GM19043 (cell line): ENCODE measurements at regions not wholly inside any gene's neighbourhood (a gene's known extent, or its start where the extent isn't known, plus 50 kb on each side); places are given as distances from the start of the nearest gene placed in this dataset.

Experiments used
- ATAC-seq: cut with Tn5 transposase; IDR thresholded peaks from one replicate; pipeline ENCODE4 v1.9.1; 2021; ENCODE audit warnings: low read depth; ENCODE audit not compliant: unreplicated experiment

- ATAC-seq = no peak
These were observed 151.2 kb upstream of the TNR start for GRCh38 chr1:175894581-175894980.

GRCh38 chr1:175893192-175893591, 149.8 kb upstream of the TNR start:
- ATAC-seq = no peak

- no peak for ATAC-seq
These were observed 149.3 kb upstream of the TNR start for GRCh38 chr1:175892686-175893085.

- no peak for ATAC-seq
These were observed 148.5 kb upstream of the TNR start for GRCh38 chr1:175891783-175892309.

GRCh38 chr1:175890958-175891357, 147.6 kb upstream of the TNR start:
- ATAC-seq = no peak

GRCh38 chr1:175889848-175890247, 146.5 kb upstream of the TNR start:
- ATAC-seq = no peak

- ATAC-seq = no peak
These were observed 145.6 kb upstream of the TNR start for GRCh38 chr1:175888996-175889395.

- peak; percentile 92 for ATAC-seq
These were observed 144.6 kb upstream of the TNR start for GRCh38 chr1:175887981-175888428.

- peak; percentile 14 for ATAC-seq
These were observed 144.1 kb upstream of the TNR start for GRCh38 chr1:175887521-175887920.

- ATAC-seq = no peak
These were observed 141.9 kb upstream of the TNR start for GRCh38 chr1:175885326-175885725.

- ATAC-seq = no peak
These were observed 141.0 kb upstream of the TNR start for GRCh38 chr1:175884369-175884768.

GRCh38 chr1:175882192-175882591, 138.8 kb upstream of the TNR start:
- no peak for ATAC-seq

GRCh38 chr1:175881246-175881976, 138.0 kb upstream of the TNR start:
- ATAC-seq = no peak

- no peak for ATAC-seq
These were observed 135.4 kb upstream of the TNR start for GRCh38 chr1:175878775-175879174.

- no peak for ATAC-seq
These were observed 134.7 kb upstream of the TNR start for GRCh38 chr1:175877939-175878737.

- ATAC-seq = no peak
These were observed 132.2 kb upstream of the TNR start for GRCh38 chr1:175875556-175875955.

- ATAC-seq = no peak
These were observed 130.7 kb upstream of the TNR start for GRCh38 chr1:175874081-175874480.

GRCh38 chr1:175873290-175873935, 130.0 kb upstream of the TNR start:
- peak; percentile 75 for ATAC-seq

- ATAC-seq = no peak
These were observed 129.2 kb upstream of the TNR start for GRCh38 chr1:175872588-175872987.

- ATAC-seq = no peak
These were observed 128.3 kb upstream of the TNR start for GRCh38 chr1:175871647-175872046.

- ATAC-seq = no peak
These were observed 126.8 kb upstream of the TNR start for GRCh38 chr1:175870217-175870616.
